Fibroblast of skin of right quadriceps (primary cell): ENCODE measurements at regions not wholly inside any gene's neighbourhood (a gene's known extent, or its start where the extent isn't known, plus 50 kb on each side); places are given as distances from the start of the nearest gene placed in this dataset.
"Not testable (repeated sequence)": the region's sequence is repeated elsewhere in the genome, so short reads cannot be mapped to it uniquely, and the experiment has no call there.

Experiments
- DNase-seq: peaks from one replicate; pipeline ENCODE4 v3.0.0-alpha.2; 2013

- no peak for DNase-seq
These were observed 162.4 kb upstream of the MEOX2 start for GRCh38 chr7:15848901-15849300.

DNA sequence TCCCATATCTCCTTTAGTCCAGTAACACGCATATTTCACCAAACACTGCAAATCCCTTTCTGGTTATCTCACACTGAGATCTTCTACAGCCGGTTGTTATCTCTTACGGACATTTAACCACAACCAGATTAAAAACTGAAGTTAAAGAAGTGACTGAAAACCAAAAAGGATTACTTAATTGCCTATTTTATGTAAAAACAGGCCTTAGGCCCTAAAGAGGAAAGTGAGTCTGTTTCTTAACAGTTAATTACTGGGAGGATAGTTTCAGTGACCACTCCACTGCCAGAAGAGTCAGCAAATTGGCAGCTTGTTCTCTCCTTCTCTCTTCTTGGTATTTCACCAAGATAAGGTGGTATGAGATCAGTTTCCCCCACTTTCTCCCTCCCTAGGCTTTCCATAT, 161.9 kb upstream of the MEOX2 start:
- DNase-seq: peak; percentile 4

DNA sequence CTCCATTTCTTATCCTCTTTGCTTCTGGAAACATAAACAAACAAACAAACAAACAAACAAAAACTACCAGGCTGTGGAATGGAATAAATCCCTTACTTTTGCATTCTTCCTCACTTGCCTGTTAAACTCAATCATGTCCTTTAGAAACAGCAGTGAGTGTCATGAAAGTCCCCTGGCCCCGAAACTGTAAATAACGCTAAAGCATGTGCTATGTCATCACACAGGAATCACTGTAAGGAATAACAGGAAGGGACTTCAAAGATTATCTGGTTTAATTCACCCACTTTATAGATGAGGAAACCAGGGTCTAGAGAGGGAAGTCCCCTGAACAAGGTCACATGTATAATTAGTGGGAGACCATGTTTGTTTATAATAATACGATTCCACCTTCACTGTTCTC, 159.4 kb upstream of the MEOX2 start:
- no peak for DNase-seq

DNA sequence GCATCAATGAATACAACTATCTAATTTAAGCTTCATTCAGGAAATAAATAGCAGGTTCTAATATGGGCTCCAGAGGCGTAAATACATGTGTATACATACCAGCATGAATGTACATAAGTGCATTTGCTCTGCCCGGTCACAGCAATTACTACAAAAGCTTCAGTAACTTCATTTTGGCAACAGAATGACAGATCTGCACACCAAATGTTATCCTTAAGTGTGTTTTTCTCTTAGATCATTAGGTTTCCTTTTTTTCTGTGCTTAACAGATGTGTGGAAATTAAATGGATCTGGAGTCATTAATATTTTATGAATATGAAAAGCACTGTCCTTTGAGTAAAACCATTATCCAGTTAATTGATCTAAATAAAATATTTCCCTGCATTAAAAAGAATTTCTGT, 159.0 kb upstream of the MEOX2 start:
- DNase-seq: no peak

- DNase-seq: peak; percentile 65
These were observed 153.1 kb upstream of the MEOX2 start for GRCh38 chr7:15839416-15840100.

GRCh38 chr7:15838265-15838664, 151.8 kb upstream of the MEOX2 start:
- no peak for DNase-seq

GRCh38 chr7:15837306-15837950, 150.9 kb upstream of the MEOX2 start:
- DNase-seq: peak; percentile 50

GRCh38 chr7:15836651-15837050, 150.2 kb upstream of the MEOX2 start:
- no peak for DNase-seq

GRCh38 chr7:15836041-15836440, 149.6 kb upstream of the MEOX2 start:
- peak; percentile 69 for DNase-seq

GRCh38 chr7:15834446-15834845, 148.0 kb upstream of the MEOX2 start:
- no peak for DNase-seq

DNA sequence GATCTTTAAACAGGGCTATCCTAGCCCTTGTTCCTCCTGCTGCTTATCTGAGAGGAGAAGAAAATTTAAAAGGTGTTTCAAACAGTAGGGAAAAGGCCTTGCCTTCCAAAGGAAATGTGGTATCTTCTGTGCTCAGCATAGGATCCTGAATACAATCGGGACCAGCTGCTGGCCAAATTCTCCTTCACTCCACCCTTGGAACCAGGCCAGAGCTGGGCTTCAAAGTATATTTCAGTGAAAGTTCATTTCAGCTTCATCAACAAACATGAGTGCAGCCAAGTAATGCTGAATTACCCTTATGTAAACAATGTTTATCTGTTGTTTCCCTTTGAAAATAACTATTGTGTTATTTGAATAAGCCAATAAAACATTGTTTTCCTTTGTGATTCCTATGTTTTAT, 146.5 kb upstream of the MEOX2 start:
- no peak for DNase-seq

- no peak for DNase-seq
These were observed 145.1 kb upstream of the MEOX2 start for GRCh38 chr7:15831606-15832005.

- DNase-seq: no peak
These were observed 143.2 kb upstream of the MEOX2 start for GRCh38 chr7:15829691-15830090.

DNA sequence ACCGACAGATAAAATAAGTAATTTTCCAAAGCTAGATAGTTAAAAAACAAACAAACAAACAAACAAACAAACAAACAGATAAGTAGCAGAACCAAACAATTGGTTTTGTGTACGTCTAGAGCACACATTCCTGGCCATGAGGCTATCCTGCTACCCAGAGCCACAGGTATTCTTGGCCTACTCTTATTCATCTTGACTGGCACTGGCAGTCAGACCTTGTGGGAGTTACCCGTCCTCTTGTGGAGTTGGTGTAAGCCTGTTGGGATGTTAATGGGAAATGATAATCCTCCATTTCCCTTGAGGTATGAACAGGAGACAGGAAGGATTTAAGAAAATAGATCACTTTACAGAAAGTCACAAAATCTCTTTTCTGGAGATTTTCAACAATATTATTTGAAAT, 142.4 kb upstream of the MEOX2 start:
- DNase-seq: no peak

GRCh38 chr7:15821484-15822427, 135.3 kb upstream of the MEOX2 start:
- DNase-seq: peak; percentile 29

- no peak for DNase-seq
These were observed 133.8 kb upstream of the MEOX2 start for GRCh38 chr7:15820319-15820718.

DNA sequence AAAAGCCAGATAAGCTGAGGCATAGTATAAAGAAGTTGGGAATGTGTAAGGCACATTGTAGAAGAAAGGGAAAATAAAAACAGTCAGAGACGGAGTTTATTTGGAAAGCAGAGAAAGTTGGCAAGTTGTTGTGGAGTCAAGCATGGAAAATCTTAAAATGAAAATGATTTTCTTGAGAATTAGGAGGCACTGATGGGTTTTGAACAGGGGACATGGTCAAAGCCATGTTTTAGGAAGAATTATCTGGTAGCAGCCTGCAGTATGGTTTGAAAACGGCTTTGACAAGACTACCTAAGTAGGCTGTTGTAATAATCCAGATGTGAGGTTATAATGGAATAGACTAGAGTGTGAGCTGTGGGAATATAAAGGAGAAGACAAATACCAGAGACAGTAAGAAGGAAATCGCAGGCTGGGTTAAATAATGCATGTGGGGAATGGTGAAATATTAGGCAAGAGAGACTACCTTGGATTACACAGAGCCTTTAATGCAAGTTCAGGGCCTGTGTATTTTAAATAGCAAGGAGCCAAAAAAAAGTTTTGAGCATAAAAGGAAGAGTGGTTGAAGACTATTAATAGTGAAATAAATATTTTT, 130.4 kb upstream of the MEOX2 start:
- no peak for DNase-seq

- no peak for DNase-seq
These were observed 127.0 kb upstream of the MEOX2 start for GRCh38 chr7:15813448-15813847.

DNA sequence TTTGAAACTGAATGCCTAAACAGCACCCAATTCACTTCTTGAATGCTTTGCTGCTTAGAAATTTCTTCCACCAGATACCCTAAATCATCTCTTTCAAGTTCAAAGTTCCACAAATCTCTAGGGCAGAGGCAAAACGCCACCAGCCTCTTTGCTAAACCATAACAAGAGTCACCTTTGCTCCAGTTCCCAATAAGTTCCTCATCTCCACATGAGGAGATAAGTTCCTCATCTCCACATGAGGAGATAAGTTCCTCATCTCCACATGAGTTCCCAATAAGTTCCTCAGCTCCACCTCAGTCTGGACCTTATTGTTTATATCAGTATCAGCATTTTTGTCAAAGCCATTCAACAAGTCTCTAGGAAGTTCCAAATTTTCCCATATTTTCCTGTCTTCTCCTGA, 123.9 kb upstream of the MEOX2 start:
- not testable (repeated sequence) for DNase-seq

GRCh38 chr7:15809936-15810335, 123.5 kb upstream of the MEOX2 start:
- DNase-seq: not testable (repeated sequence)

GRCh38 chr7:15805891-15806290, 119.4 kb upstream of the MEOX2 start:
- no peak for DNase-seq

GRCh38 chr7:15802425-15802824, 115.9 kb upstream of the MEOX2 start:
- peak; percentile 6 for DNase-seq

GRCh38 chr7:15801551-15801950, 115.1 kb upstream of the MEOX2 start:
- DNase-seq: peak; percentile 69
